ENCODE measurements at regions not wholly inside any gene's neighbourhood (a gene's known extent, or its start where the extent isn't known, plus 50 kb on each side); places are given as distances from the start of the nearest gene placed in this dataset.

DNA sequence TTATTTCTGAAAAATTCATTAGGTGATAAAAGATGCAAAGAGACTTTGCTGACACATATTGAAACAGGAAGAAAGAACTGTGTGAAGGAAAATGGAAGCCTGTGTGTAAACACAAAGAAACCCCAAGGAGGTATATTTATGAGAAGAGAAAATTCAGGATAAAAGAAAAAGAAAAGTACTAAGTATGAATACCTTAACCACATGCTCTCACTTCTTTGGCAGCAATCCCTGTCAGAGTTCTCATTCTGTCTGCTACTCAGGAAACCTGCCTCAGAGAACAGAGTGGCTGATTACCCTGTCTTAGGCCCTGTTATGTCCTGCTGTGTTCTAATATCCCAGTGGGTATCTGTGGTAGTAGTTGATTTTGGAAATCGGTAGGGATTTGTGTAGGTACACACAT is 457.9 kb downstream of the TBC1D32 start:
- FAIRE-seq (no peak), DNase-seq (ENCODE audit: low read depth in 1 of 2, low spot score in 2 of 2) (no peak)
- Histone ChIP-seq H3K56ac (replicated peaks; ENCODE audit: insufficient read length, low read depth, low read length) (no peak overlapping the region), H3K4me1 (replicated peaks in 1 of 4; ENCODE audit: control insufficient read depth in 3 of 4, insufficient read depth in 4 of 4, low read length in 3 of 4) (peaks cover 0 to 2% (median under 1%) of the 10 kb centered on the region in 4 experiments; a peak in 4 of 7 replicates), H3K9ac (replicated peaks in 1 of 4; ENCODE audit: extremely low read depth in 1 of 4, low read depth in 3 of 4, low read length in 3 of 4) (no peak overlapping the region), H3K23ac (ENCODE audit: insufficient read length) (no peak overlapping the region), H2BK12ac (ENCODE audit: low read depth, low read length) (no peak overlapping the region), H3K4me2 (ENCODE audit: insufficient read depth in 1 of 2, low read depth in 2 of 2, low read length in 2 of 2) (no peak overlapping the region), H3K14ac (ENCODE audit: insufficient read length) (no peak overlapping the region), H3K4ac (replicated peaks; ENCODE audit: insufficient read length, low read depth, low read length) (no peak overlapping the region), H4K91ac (replicated peaks; ENCODE audit: insufficient read length, low read length) (no peak overlapping the region), H3K4me3 (ENCODE audit: extremely low read depth in 1 of 4, insufficient read depth in 2 of 4, low read depth in 3 of 4, low read length in 4 of 4) (no peak overlapping the region), H2AFZ (ENCODE audit: low read length) (no peak overlapping the region; the same call in 1 of the 2 replicates), H3K9me3 (ENCODE audit: insufficient read depth in 2 of 2, low read depth in 1 of 2, low read length in 1 of 2) (no peaks in the 10 kb centered on the region), H2BK120ac (replicated peaks; ENCODE audit: low read depth, low read length) (no peak overlapping the region), H3K27me3 (replicated peaks in 1 of 4; ENCODE audit: control insufficient read depth in 3 of 4, extremely low read depth in 1 of 4, insufficient read depth in 3 of 4, low read length in 3 of 4) (no peaks in the 10 kb centered on the region; a peak in 1 of 7 replicates), H3K27ac (ENCODE audit: low read depth, low read length) (no peak overlapping the region), H3K79me1 (ENCODE audit: low read depth, low read length) (no peaks in the 10 kb centered on the region), H3K18ac (ENCODE audit: extremely low read depth, low read length) (no peak overlapping the region), H4K5ac (ENCODE audit: insufficient read length, low read depth, low read length) (no peak overlapping the region), H4K8ac (ENCODE audit: extremely low read depth, insufficient read depth, low read length) (no peak overlapping the region), H2AK5ac (ENCODE audit: low read depth, low read length) (no peak overlapping the region), H2BK15ac (ENCODE audit: low read length) (no peak overlapping the region), H4K20me1 (replicated peaks in 1 of 2; ENCODE audit: control insufficient read depth in 1 of 2, insufficient read depth in 2 of 2, low read length in 2 of 2) (no peaks in the 10 kb centered on the region), H2BK5ac (ENCODE audit: low read depth, low read length) (no peak overlapping the region), H3K79me2 (ENCODE audit: control insufficient read depth in 1 of 2, insufficient read depth in 2 of 2, low read length in 2 of 2) (no peaks in the 10 kb centered on the region), H3K36me3 (ENCODE audit: control insufficient read depth in 2 of 4, insufficient read depth in 4 of 4, low read length in 3 of 4) (no peaks in the 10 kb centered on the region), H2BK20ac (ENCODE audit: low read length) (no peak overlapping the region), H3K23me2 (ENCODE audit: low read depth, low read length) (no peaks in the 10 kb centered on the region)
- ChIA-PET POLR2A (ENCODE audit: partially characterized antibody) (interaction anchor here (0.6 kb wide), 1 partner anchor 350 kb away, joined by 3 read pairs; no protein-coding TSS in a partner anchor), CTCF (ENCODE audit: partially characterized antibody) (no interaction called here)
- 82% methylated on average over 1 of the region's 1 CpG; no CpG with 5 or more reads in 1 of the 2 experiments for WGBS, 2 experiments (ENCODE audit: extremely low coverage in 1 of 2, insufficient coverage in 1 of 2, insufficient read length in 1 of 2, insufficient replicate concordance in 2 of 2, low coverage in 1 of 2, low lambda C conversion rate in 2 of 2, missing lambda C conversion rate in 1 of 2)
- TF ChIP-seq HDAC2 (IDR thresholded peaks at IDR 0.05; ENCODE audit: borderline replicate concordance in 1 of 2, low read depth in 2 of 2, low read length in 2 of 2) (no peak), PHF8 (conservative IDR thresholded peaks at IDR 0.05; ENCODE audit: low read depth, low read length) (no peak), CTBP2 (IDR thresholded peaks at IDR 0.05; ENCODE audit: borderline replicate concordance, insufficient read depth, insufficient read length, low read length) (no peak), SIX5 (IDR thresholded peaks at IDR 0.05; ENCODE audit: low read depth, low read length) (no peak), GABPA (IDR thresholded peaks at IDR 0.05; ENCODE audit: borderline replicate concordance, insufficient read depth, low read length) (no peak), CBX5 (IDR thresholded peaks at IDR 0.05; ENCODE audit: low read depth, low read length) (no peak), TCF12 (IDR thresholded peaks at IDR 0.05; ENCODE audit: low read depth, low read length) (no peak), POLR2AphosphoS5 (IDR thresholded peaks at IDR 0.05; ENCODE audit: low read depth, low read length) (no peak), CREB1 (IDR thresholded peaks at IDR 0.05) (no peak), RBBP5 (IDR thresholded peaks at IDR 0.05; ENCODE audit: borderline replicate concordance, low read depth, low read length) (no peak), KDM5A (IDR thresholded peaks at IDR 0.05; ENCODE audit: low read length) (no peak), EZH2 (IDR thresholded peaks at IDR 0.05; ENCODE audit: low read depth, low read length, severe bottlenecking) (no peak), ZNF274 (IDR thresholded peaks at IDR 0.05; ENCODE audit: borderline replicate concordance, extremely low read depth, low read length) (no peak), CHD2 (IDR thresholded peaks at IDR 0.05; ENCODE audit: low read length) (no peak), SUZ12 (IDR thresholded peaks at IDR 0.05; ENCODE audit: low read length) (no peak), SP4 (IDR thresholded peaks at IDR 0.05; ENCODE audit: low read length) (no peak)
